ENCODE measurements at regions not wholly inside any gene's neighbourhood (a gene's known extent, or its start where the extent isn't known, plus 50 kb on each side); places are given as distances from the start of the nearest gene placed in this dataset.
"Not testable (repeated sequence)": the region's sequence is repeated elsewhere in the genome, so short reads cannot be mapped to it uniquely, and the experiment has no call there.

DNA sequence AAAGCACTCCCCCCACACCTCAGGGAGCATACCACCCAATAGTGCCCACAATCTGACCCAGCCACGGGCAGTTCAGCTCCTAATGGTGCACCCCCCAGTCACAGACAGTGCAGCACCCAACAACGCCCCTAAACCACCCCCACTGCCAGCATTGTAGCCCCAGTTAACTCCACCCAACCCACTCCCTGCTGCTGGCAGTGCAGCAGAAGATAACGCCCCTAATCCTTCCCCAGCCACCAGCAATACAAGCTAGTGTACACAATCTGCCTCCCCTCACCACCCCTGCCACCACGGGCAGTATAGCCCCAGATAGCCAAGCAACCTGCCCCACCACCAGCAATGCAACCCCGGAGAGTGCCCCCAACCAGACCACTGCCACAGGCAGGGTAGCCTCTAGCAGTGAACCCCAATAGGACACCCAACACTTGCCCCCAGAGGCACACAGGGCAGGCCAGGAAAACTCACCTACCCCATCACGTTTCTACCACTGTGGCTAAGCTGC is 175.3 kb downstream of the USP22 start:
- H4K20me1 ChIP-seq (ENCODE audit: insufficient read depth, low read length); H3K4me1 ChIP-seq (ENCODE audit: insufficient read depth, low read length); H3K79me2 ChIP-seq (ENCODE audit: insufficient read depth, low read length); H3K27me3 ChIP-seq (ENCODE audit: insufficient read depth, low read length); H3K36me3 ChIP-seq (ENCODE audit: insufficient read depth, low read length); H3K27ac ChIP-seq (ENCODE audit: low read depth, low read length); H3K4me3 ChIP-seq (ENCODE audit: insufficient read depth, low read length); H3K4me2 ChIP-seq (ENCODE audit: insufficient read depth, low read length); H2AFZ ChIP-seq (ENCODE audit: low read length); H3K9me3 ChIP-seq (ENCODE audit: low read depth, low read length): not testable (repeated sequence)
- peak; percentile 18 for DNase-seq (ENCODE audit: insufficient read length, low spot score, missing footprints)

DNA sequence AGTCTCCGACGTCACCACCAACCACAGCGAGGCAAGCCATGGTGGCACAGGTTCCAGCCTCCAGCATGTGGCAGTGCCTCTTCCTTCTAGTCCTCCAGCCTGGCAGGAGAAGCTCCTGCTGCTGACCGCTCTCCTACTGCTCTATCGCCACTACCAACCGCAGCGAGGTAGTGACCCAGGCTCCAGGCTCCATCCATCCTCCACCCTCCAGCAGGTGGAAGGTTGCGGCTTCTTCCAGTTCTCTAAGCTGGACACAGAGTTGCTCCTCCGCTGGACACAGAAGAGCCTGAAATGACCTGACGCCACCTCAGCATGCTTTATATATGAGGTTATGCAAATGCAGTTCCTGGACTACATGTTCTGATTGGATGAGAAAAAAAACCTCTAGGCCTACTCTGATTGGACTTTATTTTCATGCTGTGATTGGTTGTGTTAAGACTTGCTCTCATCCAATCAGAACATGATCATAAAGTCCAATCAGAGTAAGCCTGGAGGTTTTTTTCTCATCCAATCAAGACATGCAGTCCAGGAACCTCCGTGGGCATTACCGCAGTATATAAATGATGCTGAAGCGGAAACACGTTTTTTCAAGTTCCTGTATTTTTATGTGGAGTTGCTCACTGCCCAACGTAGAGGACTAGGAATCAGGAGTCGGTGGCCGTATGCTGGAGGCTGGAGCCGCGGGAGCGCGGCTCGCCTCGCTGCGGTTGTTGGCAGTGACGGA is 174.7 kb downstream of the USP22 start:
- not testable (repeated sequence) for H3K4me3 ChIP-seq (ENCODE audit: insufficient read depth, low read length); DNase-seq (ENCODE audit: insufficient read length, low spot score, missing footprints); H3K4me2 ChIP-seq (ENCODE audit: insufficient read depth, low read length); H4K20me1 ChIP-seq (ENCODE audit: insufficient read depth, low read length); H3K79me2 ChIP-seq (ENCODE audit: insufficient read depth, low read length); H2AFZ ChIP-seq (ENCODE audit: low read length); H3K27me3 ChIP-seq (ENCODE audit: insufficient read depth, low read length); H3K4me1 ChIP-seq (ENCODE audit: insufficient read depth, low read length); H3K9me3 ChIP-seq (ENCODE audit: low read depth, low read length); H3K27ac ChIP-seq (ENCODE audit: low read depth, low read length); H3K36me3 ChIP-seq (ENCODE audit: insufficient read depth, low read length)

DNA sequence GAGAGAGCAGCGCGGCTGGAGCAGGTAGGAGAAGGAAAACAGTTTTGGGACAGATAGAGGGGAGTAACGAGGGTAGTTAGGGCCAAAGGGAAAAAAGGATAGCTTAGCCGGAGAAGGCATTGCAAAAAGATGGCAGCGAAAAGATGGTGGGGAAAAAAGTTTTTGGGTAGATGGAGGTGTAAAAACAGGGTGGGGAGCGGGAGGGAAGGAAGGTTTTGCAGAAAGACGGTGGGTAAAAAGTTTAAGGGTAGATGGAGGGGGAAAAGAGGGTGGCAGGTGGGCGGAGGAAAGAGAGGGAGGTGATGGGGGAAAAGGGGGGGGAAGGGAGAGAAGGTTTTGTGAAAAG is 174.2 kb downstream of the USP22 start:
- H3K4me2 ChIP-seq (ENCODE audit: insufficient read depth, low read length); H3K9me3 ChIP-seq (ENCODE audit: low read depth, low read length); H3K4me3 ChIP-seq (ENCODE audit: insufficient read depth, low read length); H3K4me1 ChIP-seq (ENCODE audit: insufficient read depth, low read length); H3K27me3 ChIP-seq (ENCODE audit: insufficient read depth, low read length); H3K36me3 ChIP-seq (ENCODE audit: insufficient read depth, low read length); H3K27ac ChIP-seq (ENCODE audit: low read depth, low read length); H2AFZ ChIP-seq (ENCODE audit: low read length); H4K20me1 ChIP-seq (ENCODE audit: insufficient read depth, low read length); DNase-seq (ENCODE audit: insufficient read length, low spot score, missing footprints); H3K79me2 ChIP-seq (ENCODE audit: insufficient read depth, low read length): not testable (repeated sequence)

DNA sequence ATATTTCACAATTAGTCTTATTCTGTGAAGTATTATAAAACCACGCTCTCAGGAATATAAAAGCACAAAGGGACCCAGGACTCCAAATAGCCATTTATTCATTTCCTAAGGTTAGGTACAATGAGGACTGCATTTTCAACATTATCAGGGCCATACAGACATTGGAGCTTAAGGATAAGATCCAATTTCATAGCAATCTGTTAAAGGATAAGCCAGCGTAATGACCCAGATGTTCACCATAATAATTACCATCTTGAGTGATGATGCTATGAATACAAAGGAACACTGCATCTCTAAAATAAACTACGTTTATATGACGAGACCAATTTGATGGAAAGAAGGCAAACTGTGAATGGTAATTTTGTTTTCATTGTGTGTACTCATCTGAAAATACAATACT is 169.6 kb downstream of the USP22 start:
- not testable (repeated sequence) for H2AFZ ChIP-seq (ENCODE audit: low read length); H3K4me3 ChIP-seq (ENCODE audit: insufficient read depth, low read length); DNase-seq (ENCODE audit: insufficient read length, low spot score, missing footprints); H3K27me3 ChIP-seq (ENCODE audit: insufficient read depth, low read length); H3K9me3 ChIP-seq (ENCODE audit: low read depth, low read length); H3K4me1 ChIP-seq (ENCODE audit: insufficient read depth, low read length); H3K36me3 ChIP-seq (ENCODE audit: insufficient read depth, low read length); H3K27ac ChIP-seq (ENCODE audit: low read depth, low read length); H4K20me1 ChIP-seq (ENCODE audit: insufficient read depth, low read length); H3K79me2 ChIP-seq (ENCODE audit: insufficient read depth, low read length); H3K4me2 ChIP-seq (ENCODE audit: insufficient read depth, low read length)

DNA sequence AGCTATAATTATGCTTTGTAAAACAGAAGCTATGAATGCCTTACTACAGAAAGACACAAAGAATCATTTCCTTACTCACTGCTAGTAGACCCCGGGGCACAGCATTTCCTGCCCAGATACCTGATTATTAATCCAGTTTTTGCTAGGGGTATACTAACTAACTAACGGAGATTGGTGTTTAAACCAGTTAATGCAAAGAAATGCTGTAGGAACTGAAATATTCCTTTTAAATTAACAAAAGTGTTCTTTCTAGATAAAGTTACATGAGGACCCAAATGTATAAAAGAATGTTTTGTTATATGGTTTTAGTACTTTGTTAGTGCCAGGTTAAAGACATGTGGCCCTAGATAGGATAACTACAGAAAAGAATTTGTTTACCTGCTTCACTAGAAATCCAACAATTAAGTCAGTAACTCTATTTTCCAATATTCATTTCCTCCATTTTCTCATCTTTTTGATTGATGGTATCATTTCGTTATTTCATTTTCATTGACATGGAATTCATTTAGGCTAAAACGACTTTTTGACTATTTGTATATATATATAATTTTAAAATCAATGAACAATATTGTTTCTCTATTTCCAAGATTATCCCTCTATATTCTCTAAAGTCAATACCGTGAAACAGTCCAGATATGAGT is 169.0 kb downstream of the USP22 start:
- H3K9me3 ChIP-seq (ENCODE audit: low read depth, low read length); H3K4me2 ChIP-seq (ENCODE audit: insufficient read depth, low read length); DNase-seq (ENCODE audit: insufficient read length, low spot score, missing footprints); H3K27ac ChIP-seq (ENCODE audit: low read depth, low read length); H3K4me3 ChIP-seq (ENCODE audit: insufficient read depth, low read length); H3K27me3 ChIP-seq (ENCODE audit: insufficient read depth, low read length); H3K36me3 ChIP-seq (ENCODE audit: insufficient read depth, low read length); H4K20me1 ChIP-seq (ENCODE audit: insufficient read depth, low read length); H2AFZ ChIP-seq (ENCODE audit: low read length); H3K79me2 ChIP-seq (ENCODE audit: insufficient read depth, low read length); H3K4me1 ChIP-seq (ENCODE audit: insufficient read depth, low read length): not testable (repeated sequence)

DNA sequence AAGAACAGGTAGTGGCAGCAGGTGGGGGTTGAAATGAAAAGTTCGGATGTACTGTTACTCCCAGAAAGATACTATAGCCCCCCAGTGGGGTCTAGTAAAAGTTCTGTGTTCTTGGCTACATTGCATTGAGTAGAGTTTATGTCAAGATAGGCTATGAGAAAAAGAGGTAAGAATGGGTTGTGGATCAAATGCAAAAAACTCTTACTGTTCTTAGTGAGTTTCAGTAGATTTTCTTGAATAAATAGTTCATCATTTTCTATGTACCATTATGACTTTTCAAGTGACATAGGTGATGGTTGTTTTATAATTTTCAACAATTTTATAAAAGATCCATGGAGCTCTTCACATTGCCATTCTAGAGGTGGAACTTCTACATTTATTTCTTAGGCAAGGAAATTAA is 165.4 kb downstream of the USP22 start:
- H3K4me3 ChIP-seq (ENCODE audit: insufficient read depth, low read length); H3K27ac ChIP-seq (ENCODE audit: low read depth, low read length); H3K36me3 ChIP-seq (ENCODE audit: insufficient read depth, low read length); H4K20me1 ChIP-seq (ENCODE audit: insufficient read depth, low read length); DNase-seq (ENCODE audit: insufficient read length, low spot score, missing footprints); H3K4me1 ChIP-seq (ENCODE audit: insufficient read depth, low read length); H3K9me3 ChIP-seq (ENCODE audit: low read depth, low read length); H3K4me2 ChIP-seq (ENCODE audit: insufficient read depth, low read length); H3K79me2 ChIP-seq (ENCODE audit: insufficient read depth, low read length); H2AFZ ChIP-seq (ENCODE audit: low read length): not testable (repeated sequence)
- H3K27me3 ChIP-seq (ENCODE audit: insufficient read depth, low read length) = peaks cover 11% of the 10 kb centered on the region

Measured in osteoblast (primary cell).